Fibroblast of pulmonary artery (primary cell): ENCODE measurements at regions not wholly inside any gene's neighbourhood (a gene's known extent, or its start where the extent isn't known, plus 50 kb on each side); places are given as distances from the start of the nearest gene placed in this dataset.
"Not testable (repeated sequence)": the region's sequence is repeated elsewhere in the genome, so short reads cannot be mapped to it uniquely, and the experiment has no call there.

Source experiments
- DNase-seq: peaks from one replicate; pipeline ENCODE4 v3.0.0-alpha.2; 2010; ENCODE audit warnings: low read depth
- H3K4me3 ChIP-seq: replicated peaks from 2 replicates; pipeline ENCODE4 v1.5.1; 2011; ENCODE audit warnings: low read depth, mild to moderate bottlenecking, control low read depth, low read length, moderate library complexity
- TF ChIP-seq, protein P1 (sequence below): IDR thresholded peaks from 2 replicates; pipeline ENCODE4 v1.5.1; 2011; ENCODE audit warnings: mild to moderate bottlenecking, control low read depth, low read length, inconsistent platforms; ENCODE audit errors: missing control alignments

DNA sequence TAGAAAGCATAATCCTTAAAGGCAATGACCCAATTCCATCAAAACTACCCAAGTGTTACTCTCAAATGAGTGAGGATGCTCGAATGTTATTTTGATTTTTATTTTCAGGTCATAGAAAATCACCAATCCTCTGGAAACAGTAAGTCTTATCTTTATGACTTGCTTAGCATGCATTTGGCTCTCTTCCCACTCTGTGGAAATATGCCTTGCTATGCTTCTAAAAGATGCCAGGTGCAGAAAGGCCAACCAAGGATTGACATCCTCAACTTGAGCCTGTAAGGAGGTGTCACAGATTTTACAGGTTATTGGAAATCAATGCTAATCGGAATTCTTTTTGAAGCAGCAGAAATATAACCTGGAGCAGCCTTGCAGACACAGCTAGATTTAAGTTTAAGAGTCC is 543.9 kb upstream of the LINC00305 start:
- TF ChIP-seq, protein P1, sequence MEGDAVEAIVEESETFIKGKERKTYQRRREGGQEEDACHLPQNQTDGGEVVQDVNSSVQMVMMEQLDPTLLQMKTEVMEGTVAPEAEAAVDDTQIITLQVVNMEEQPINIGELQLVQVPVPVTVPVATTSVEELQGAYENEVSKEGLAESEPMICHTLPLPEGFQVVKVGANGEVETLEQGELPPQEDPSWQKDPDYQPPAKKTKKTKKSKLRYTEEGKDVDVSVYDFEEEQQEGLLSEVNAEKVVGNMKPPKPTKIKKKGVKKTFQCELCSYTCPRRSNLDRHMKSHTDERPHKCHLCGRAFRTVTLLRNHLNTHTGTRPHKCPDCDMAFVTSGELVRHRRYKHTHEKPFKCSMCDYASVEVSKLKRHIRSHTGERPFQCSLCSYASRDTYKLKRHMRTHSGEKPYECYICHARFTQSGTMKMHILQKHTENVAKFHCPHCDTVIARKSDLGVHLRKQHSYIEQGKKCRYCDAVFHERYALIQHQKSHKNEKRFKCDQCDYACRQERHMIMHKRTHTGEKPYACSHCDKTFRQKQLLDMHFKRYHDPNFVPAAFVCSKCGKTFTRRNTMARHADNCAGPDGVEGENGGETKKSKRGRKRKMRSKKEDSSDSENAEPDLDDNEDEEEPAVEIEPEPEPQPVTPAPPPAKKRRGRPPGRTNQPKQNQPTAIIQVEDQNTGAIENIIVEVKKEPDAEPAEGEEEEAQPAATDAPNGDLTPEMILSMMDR: no peak
- no peak for DNase-seq
- H3K4me3 ChIP-seq: no peak overlapping the region

- no peak for DNase-seq
- no peak overlapping the region for H3K4me3 ChIP-seq
- TF ChIP-seq, protein P1: no peak
Observed at GRCh38 chr18:64679121-64679520, 530.2 kb upstream of the LINC00305 start.

DNA sequence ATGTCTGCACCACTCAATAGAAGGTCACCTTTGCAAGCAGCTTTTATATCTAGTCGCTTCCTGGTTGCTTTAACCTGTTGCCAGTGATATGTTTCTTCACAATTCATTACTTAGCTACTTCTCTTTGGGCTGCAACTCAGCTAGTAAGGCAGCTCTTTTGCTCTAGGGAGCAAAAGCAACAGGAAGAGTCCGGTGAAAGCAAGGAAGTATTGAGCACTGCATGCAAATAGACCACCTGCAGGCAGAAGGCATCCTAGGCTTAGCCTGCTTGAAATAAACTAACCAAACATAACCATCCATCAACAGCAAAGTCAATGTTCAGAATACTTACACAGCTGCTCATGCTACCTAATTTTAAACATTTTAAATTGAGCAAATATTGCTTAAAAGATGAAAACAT is 529.2 kb upstream of the LINC00305 start:
- DNase-seq: no peak
- no peak overlapping the region for H3K4me3 ChIP-seq
- TF ChIP-seq, protein P1: no peak

DNA sequence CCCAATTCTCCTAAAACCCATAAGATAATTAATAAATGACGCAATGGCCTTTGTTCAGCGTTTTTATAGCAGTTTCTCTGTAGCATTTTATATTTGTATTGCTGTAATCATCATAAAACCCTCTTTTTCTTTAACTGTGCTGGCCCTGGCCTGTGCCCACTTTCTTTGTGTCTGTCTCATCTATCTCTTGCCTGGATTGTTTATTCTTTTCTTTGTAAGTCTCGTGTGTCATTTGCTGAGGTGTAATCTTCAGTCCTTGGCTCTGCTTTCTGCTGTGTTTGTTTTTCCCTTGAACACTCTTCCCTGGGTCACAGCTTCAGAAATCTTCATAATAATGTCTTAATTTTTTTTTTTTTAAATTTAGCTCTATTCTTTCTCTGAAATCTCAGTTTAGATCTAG is 525.8 kb upstream of the LINC00305 start:
- no peak for DNase-seq
- TF ChIP-seq, protein P1: no peak
- no peak overlapping the region for H3K4me3 ChIP-seq

DNA sequence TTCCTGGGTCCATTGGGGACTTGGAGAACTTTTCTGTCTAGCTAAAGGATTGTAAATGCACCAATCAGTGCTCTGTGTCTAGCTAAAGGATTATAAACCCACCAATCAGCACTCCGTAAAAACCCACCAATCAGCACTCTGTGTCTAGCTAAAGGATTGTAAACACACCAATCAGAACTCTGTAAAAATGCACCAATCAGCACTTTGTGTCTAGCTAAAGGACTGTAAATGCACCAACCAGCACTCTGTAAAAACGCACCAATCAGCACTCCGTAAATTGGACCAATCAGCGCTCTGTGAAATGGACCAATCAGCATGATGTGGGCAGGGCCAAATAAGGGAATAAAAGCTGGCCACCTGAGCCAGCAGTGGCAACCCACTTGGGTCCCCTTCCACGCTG is 522.4 kb upstream of the LINC00305 start:
- DNase-seq, H3K4me3 ChIP-seq: not testable (repeated sequence)

GRCh38 chr18:64668461-64668962 is 519.6 kb upstream of the LINC00305 start:
- TF ChIP-seq, protein P1: no peak
- no peak for DNase-seq
- no peak overlapping the region for H3K4me3 ChIP-seq

DNA sequence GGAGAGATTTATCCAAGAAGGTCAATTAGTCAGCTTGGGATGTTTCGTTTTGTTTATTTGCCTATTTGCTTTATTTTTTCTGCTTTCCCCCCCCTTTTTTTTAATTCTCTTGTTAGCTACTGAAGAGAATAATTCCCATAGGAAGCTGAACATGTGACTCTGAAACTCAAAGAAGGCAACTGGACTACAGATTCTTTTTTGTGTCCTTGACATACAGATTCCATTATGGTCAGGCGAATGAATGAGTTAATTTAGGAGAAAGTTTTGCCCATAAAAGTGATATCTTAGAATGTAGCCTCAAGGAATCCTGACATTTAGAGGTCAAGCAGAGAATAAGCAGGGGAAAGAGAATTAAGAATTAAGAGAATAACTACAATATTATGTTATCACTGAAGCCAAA is 514.2 kb upstream of the LINC00305 start:
- H3K4me3 ChIP-seq: no peak overlapping the region
- no peak for DNase-seq
- TF ChIP-seq, protein P1: no peak

GRCh38 chr18:64659196-64659595 is 510.3 kb upstream of the LINC00305 start:
- no peak for DNase-seq

More at GRCh38 chr18:64659196-64659595, 510.3 kb upstream of the LINC00305 start:
- TF ChIP-seq, protein P1: no peak
- H3K4me3 ChIP-seq: no peak overlapping the region
